ENCODE measurements at regions not wholly inside any gene's neighbourhood (a gene's known extent, or its start where the extent isn't known, plus 50 kb on each side); places are given as distances from the start of the nearest gene placed in this dataset.
"Not testable (repeated sequence)": the region's sequence is repeated elsewhere in the genome, so short reads cannot be mapped to it uniquely, and the experiment has no call there.

GRCh38 chr6:77173472-77174074 is 289.7 kb downstream of the HTR1B start:
- DNase-seq, result peak; percentile 5

- DNase-seq, result no peak
These were observed 290.7 kb downstream of the HTR1B start for GRCh38 chr6:77172578-77172977.

GRCh38 chr6:77159730-77160129 is 303.6 kb downstream of the HTR1B start:
- no peak for DNase-seq

- DNase-seq, result no peak
These were observed 312.1 kb downstream of the HTR1B start for GRCh38 chr6:77151241-77151640.

GRCh38 chr6:77150736-77151135 is 312.6 kb downstream of the HTR1B start:
- DNase-seq, result no peak

- DNase-seq, result no peak
These were observed 318.0 kb downstream of the HTR1B start for GRCh38 chr6:77145244-77145643.

GRCh38 chr6:77143659-77144447 is 319.4 kb downstream of the HTR1B start:
- no peak for DNase-seq

GRCh38 chr6:77136086-77136485 is 327.2 kb downstream of the HTR1B start:
- DNase-seq, result peak; percentile 7

- no peak for DNase-seq
These were observed 330.3 kb downstream of the HTR1B start for GRCh38 chr6:77133031-77133430.

- DNase-seq, result no peak
These were observed 331.9 kb downstream of the HTR1B start for GRCh38 chr6:77131426-77131825.

- DNase-seq, result peak; percentile 10
These were observed 338.7 kb downstream of the HTR1B start for GRCh38 chr6:77124604-77125003.

- peak; percentile 9 for DNase-seq
These were observed 339.8 kb downstream of the HTR1B start for GRCh38 chr6:77123527-77123926.

- no peak for DNase-seq
These were observed 356.3 kb downstream of the HTR1B start for GRCh38 chr6:77106992-77107391.

- DNase-seq, result no peak
These were observed 358.2 kb downstream of the HTR1B start for GRCh38 chr6:77105091-77105490.

- DNase-seq, result no peak
These were observed 365.4 kb downstream of the HTR1B start for GRCh38 chr6:77097940-77098339.

- peak; percentile 1 for DNase-seq
These were observed 367.2 kb downstream of the HTR1B start for GRCh38 chr6:77095936-77096627.

- no peak for DNase-seq
These were observed 368.5 kb downstream of the HTR1B start for GRCh38 chr6:77094821-77095220.

- DNase-seq, result peak; percentile 41
These were observed 370.3 kb downstream of the HTR1B start for GRCh38 chr6:77092971-77093370.

GRCh38 chr6:77089776-77090175 is 373.5 kb downstream of the HTR1B start:
- DNase-seq, result peak; percentile 13

- DNase-seq, result not testable (repeated sequence)
These were observed 375.4 kb downstream of the HTR1B start for GRCh38 chr6:77087794-77088318.

- no peak for DNase-seq
These were observed 389.1 kb downstream of the HTR1B start for GRCh38 chr6:77074037-77074713.

GRCh38 chr6:77073410-77073760 is 389.9 kb downstream of the HTR1B start:
- DNase-seq, result no peak
